HuH-7 (cell line): ENCODE measurements at regions not wholly inside any gene's neighbourhood (a gene's known extent, or its start where the extent isn't known, plus 50 kb on each side); places are given as distances from the start of the nearest gene placed in this dataset.

Source experiments
- DNase-seq: peaks from one replicate; pipeline ENCODE4 v3.0.0; 2011; ENCODE audit warnings: low spot score

DNA sequence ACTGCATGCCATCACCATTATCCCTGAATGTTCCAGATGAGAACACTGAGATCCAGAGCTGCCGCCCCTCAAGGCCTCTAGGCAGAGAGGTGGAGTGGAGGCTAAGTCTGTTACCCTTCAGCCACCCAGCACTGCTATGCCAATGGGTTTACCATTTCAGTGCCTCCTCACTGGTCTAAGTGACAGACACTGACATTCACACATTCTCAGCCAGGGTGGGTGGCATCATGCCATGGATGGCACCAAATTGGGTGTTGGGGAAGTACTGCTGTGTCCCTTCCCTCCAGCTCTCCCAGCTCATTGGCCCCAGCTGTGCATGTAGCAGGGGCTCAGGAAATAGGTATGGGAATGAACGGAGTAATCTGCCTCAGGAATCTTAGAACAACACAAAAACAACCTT lies 96.8 kb upstream of the PLET1 start:
- no peak for DNase-seq

- DNase-seq = no peak
These were observed 100.7 kb upstream of the PLET1 start for GRCh38 chr11:112361396-112361795.

DNA sequence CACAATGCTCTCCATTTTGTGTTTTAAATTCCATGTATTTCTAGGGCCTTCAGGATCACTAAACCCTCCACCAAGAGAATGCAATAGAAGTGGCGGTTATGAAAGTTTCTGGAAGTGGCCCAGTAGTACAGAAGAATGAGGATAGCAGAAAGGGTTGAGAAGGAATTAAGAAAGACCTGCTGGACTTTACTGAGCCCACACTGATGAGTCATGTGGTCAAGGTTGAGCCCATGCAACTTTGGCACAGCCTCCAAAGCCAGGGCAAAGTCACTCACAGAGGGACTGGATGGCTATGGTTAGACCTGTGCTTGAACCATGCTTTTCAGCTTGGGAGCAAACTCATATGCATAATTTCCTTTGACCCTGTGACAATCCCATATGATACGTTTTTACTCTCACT lies 102.9 kb upstream of the PLET1 start:
- no peak for DNase-seq

- DNase-seq = no peak
These were observed 104.4 kb upstream of the PLET1 start for GRCh38 chr11:112364962-112365481.

GRCh38 chr11:112366012-112366411 lies 105.4 kb upstream of the PLET1 start:
- no peak for DNase-seq

DNA sequence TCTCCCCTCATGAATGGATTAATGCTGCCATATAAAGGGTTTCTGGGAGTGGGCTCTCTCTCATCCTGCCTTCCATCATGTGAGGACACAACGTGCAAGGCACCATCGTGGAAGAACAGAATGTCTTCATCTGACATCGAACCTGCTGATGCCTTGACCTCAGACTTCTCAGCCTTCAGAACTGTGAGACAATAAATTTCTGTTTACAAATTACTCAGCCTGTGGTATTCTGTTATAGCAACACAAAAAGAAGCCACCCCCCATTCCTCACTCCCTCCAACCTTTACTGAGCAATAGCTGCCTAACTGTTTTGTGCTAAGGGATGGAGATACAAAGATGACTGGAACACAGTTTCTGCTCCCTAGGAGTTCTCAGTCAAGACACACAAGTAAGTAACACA lies 106.1 kb upstream of the PLET1 start:
- no peak for DNase-seq

GRCh38 chr11:112367461-112367860 lies 106.8 kb upstream of the PLET1 start:
- no peak for DNase-seq

DNA sequence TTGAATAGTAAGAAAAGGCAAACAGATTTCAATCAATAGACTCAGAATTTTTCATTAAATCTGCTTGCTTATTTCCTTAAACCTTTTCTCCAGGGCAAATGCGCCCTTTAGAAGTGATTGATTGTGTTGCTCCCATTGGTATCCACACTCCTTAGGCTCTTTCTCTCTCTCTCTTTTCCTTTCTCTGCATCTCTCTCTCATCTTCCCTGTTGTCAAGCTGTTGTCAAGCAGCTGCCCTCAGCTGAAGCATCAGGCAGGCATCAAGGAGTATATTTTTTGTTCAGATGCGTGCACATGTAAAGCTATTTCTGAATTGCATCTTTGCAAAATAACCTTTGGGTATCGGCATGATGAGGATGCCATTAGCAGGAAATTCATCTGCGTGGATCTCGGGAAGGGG lies 107.2 kb upstream of the PLET1 start:
- no peak for DNase-seq

- no peak for DNase-seq
These were observed 107.7 kb upstream of the PLET1 start for GRCh38 chr11:112368381-112368780.

- no peak for DNase-seq
These were observed 108.7 kb upstream of the PLET1 start for GRCh38 chr11:112369374-112369773.

DNA sequence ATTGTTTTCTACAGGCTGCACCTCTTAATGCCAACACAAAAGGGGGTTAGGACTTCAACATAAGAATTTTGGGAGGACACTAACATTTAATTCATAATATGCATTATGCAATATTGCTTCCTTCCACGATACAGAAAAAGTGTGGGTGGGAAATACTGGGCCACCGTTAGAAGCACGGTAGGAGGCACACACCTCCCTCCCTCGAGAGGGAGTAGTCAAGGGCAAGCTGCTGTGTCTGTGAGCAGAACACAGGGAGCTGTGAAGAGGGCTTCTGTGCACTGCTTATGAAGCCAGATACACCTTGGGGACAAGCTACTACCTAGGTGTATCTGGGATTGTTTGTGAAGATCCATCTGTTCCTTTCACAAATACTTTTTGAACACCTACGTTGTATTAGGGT lies 109.3 kb upstream of the PLET1 start:
- no peak for DNase-seq

GRCh38 chr11:112374486-112375140 lies 114.0 kb upstream of the PLET1 start:
- DNase-seq = no peak

DNA sequence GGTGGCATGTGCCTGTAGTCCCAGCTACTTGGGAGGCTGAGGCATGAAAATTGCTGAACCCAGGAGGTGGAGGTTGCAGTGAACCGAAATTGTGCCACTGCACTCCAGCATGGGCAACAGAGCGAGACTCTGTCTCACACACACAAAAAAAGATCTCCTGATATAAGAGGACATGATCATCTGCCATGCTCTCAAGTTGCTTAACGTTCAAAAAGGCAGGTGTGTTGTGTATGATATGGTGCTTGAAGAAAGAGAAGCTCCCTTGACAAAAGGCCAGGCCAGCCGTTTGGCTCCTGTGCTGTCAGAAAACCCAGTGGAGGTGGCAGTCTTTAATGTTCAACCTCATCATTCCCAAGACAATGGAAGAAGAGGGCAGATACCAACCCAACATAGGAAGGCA lies 117.3 kb upstream of the PLET1 start:
- no peak for DNase-seq

- no peak for DNase-seq
These were observed 119.8 kb upstream of the PLET1 start for GRCh38 chr11:112380464-112380863.

DNA sequence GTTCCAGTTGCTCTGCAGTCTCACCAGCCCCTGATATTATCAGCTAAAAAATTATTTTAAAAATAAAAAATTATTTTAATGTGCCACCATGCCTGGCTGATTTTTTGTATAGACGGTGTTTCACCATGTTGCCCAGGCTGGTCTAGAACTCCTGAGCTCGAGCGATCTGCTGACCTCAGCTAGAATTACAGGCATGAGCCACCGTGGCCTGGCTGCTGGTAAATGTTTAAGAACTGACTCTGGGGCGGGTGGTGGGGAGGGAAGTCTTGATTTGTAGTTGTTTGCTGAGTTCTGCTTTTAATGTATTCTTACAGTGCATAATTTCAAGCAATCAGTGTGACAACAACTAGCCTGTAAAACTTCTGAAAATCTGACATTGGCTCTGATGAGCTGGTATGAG lies 120.9 kb upstream of the PLET1 start:
- DNase-seq = no peak

GRCh38 chr11:112382561-112382960 lies 121.9 kb upstream of the PLET1 start:
- no peak for DNase-seq

- no peak for DNase-seq
These were observed 127.8 kb upstream of the PLET1 start for GRCh38 chr11:112388496-112388895.

DNA sequence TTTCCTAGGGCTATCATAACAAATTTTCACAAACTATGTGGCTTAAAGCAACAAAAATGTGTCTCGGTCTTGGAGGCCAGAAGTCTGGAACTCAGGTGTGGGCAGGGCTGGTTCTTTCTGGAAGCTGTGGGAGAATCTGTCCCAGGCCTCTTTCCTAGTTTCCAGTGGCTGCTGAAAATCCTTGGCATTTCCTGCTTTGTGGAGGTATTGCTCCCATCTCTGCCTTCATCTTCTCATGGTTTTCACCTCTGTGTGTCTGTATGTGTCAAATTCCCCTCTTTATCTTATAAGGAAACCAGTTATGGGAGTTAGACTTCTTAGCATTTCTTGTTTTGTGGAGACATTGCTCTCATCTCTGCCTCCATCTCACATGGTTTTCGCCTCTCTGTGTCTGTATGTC lies 130.4 kb upstream of the PLET1 start:
- DNase-seq = no peak

GRCh38 chr11:112392904-112393303 lies 132.2 kb upstream of the PLET1 start:
- no peak for DNase-seq

- no peak for DNase-seq
These were observed 133.6 kb upstream of the PLET1 start for GRCh38 chr11:112394304-112394703.

DNA sequence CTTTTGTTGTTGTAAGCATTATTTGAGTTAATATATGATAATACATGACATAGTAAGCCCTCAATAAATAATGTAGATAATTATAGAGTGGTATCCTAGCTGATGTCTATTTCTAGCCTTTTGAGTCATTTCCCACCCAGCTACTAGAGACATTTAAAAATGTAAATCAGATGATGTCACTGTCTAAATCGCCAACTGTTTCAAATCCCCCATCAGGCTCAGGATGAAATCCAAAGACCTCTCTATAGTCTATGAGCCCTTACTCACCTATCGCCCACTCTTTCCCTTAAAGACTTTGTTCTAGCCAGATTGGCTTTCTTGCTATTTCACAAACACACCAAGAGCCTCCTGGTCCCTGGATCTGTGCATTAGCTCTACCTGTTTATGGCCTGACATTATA lies 135.4 kb upstream of the PLET1 start:
- no peak for DNase-seq

DNA sequence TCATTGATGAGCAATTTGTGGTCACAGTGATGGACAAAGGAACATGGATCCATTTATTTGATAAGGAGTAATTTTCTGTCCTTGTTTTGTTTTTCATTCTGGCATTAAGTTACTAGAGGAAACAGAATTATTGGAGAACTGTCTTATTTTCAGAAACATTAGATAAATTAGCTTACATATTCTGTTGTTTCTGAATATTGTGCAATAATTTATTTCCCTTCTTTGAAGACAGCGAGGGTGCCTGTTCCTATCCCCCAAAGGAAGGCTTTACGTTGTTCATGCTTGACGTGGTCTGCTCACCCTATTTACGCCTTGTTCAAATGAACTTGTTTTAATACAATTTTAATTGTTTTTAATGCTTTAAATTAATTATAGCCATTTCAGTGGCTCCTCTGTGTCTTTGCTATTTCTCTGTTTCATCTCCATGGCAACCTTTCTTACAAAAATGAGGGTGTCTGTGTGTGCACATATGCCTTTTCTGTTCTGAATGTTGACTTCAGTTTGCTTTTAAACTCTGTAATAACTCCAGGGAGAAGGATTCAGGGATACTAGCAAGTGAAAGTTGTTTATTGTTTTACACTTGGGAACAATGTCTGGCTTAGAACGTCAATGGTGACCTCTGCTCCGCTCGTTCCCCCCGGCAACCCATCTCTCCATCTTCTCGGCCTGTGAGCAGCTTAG lies 138.3 kb upstream of the PLET1 start:
- DNase-seq = no peak

DNA sequence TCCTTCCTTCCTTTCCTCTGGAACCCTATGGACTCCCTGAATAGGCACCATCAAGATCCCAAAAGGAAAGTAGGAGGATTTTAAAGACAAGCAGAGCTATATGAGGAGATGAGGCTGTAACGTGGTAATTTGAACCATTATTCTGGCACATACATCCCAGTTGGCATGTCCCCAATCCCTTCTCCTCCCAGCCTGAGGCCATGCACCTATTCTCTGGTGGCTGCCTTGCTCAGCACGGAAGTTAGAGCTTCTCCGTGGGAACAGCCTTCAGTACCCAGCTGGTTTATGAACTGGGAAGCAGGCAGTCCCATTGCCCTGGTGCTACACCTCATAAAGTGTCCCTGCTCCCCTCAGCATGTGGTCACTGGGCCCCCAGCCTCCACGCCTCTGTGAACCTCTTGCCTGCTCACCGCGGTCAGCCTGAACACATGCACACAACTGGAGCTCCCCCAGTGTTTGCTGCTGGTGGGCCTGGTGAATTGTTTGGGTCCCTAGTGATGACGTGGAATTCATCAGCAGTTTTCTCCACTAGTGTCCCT lies 139.9 kb upstream of the PLET1 start:
- DNase-seq = no peak
